H1 (cell line): ENCODE measurements at regions not wholly inside any gene's neighbourhood (a gene's known extent, or its start where the extent isn't known, plus 50 kb on each side); places are given as distances from the start of the nearest gene placed in this dataset.

ENCODE experiments used
- CTCF ChIA-PET: fragments of 300-600 bp; sonication (Branson Sonifier 250); formaldehyde crosslinking; loops from one replicate; lab custom pipeline; 2021; ENCODE audit not compliant: partially characterized antibody; lab: Charles Lee
- POLR2A ChIA-PET: fragments of 300-600 bp; sonication (Branson Sonifier 250); formaldehyde crosslinking; loops from one replicate; lab custom pipeline; 2021; ENCODE audit warnings: inconsistent platforms; ENCODE audit not compliant: partially characterized antibody; lab: Charles Lee
- DNase-seq, 2 experiments: peaks; one replicate each; pipeline versions ENCODE4 v3.0.0 to v3.0.0-alpha.2; 2010 to 2022; ENCODE audit warnings: low spot score in 2 of 2, low read depth in 1 of 2, mixed read lengths in 1 of 2
- FAIRE-seq: peaks from 2 replicates; lab custom pipeline; 2011; peaks lifted over from hg19 to GRCh38; lab: Jason Lieb, UNC
- H2AFZ ChIP-seq: 2 replicates; pipeline ENCODE4 v1.8.1; 2012; ENCODE audit warnings: low read length, inconsistent platforms
- H2AK5ac ChIP-seq: 2 replicates; pipeline ENCODE4 v1.6.1; 2013; ENCODE audit warnings: low read depth, low read length
- H2BK120ac ChIP-seq: replicated peaks from 2 replicates; pipeline ENCODE3; 2013; ENCODE audit warnings: low read depth, low read length, inconsistent platforms
- H2BK12ac ChIP-seq: 2 replicates; pipeline ENCODE4 v1.6.1; 2013; ENCODE audit warnings: low read depth, low read length
- H2BK15ac ChIP-seq: 2 replicates; pipeline ENCODE4 v1.6.1; 2013; ENCODE audit warnings: low read length
- H2BK20ac ChIP-seq: 2 replicates; pipeline ENCODE4 v1.6.1; 2013; ENCODE audit warnings: low read length
- H2BK5ac ChIP-seq: 2 replicates; pipeline ENCODE4 v1.6.1; 2013; ENCODE audit warnings: low read depth, low read length
- H3K14ac ChIP-seq: 2 replicates; pipeline ENCODE4 v1.6.1; 2013; ENCODE audit warnings: inconsistent platforms; ENCODE audit not compliant: insufficient read length
- H3K18ac ChIP-seq: 2 replicates; pipeline ENCODE4 v1.6.1; 2013; ENCODE audit warnings: low read length; ENCODE audit errors: extremely low read depth
- H3K23ac ChIP-seq: 2 replicates; pipeline ENCODE4 v1.6.1; 2013; ENCODE audit warnings: inconsistent platforms; ENCODE audit not compliant: insufficient read length
- H3K23me2 ChIP-seq: 2 replicates; pipeline ENCODE4 v1.6.1; 2013; ENCODE audit warnings: low read depth, low read length
- H3K27ac ChIP-seq: 2 replicates; pipeline ENCODE4 v1.6.1; 2011; ENCODE audit warnings: low read depth, low read length, inconsistent platforms
- H3K27me3 ChIP-seq, 4 experiments: replicated peaks in 1 of 4; 1 replicate in 1 of 4; 2 replicates in 3 of 4; pipeline versions ENCODE4 v1.6.1 to v1.8.1; 2011 to 2013; ENCODE audit warnings: low read length in 3 of 4, mild to moderate bottlenecking in 3 of 4, inconsistent platforms in 2 of 4, mixed read lengths in 2 of 4, moderate library complexity in 1 of 4; ENCODE audit not compliant: control insufficient read depth in 3 of 4, insufficient read depth in 3 of 4; ENCODE audit errors: extremely low read depth in 1 of 4
- H3K36me3 ChIP-seq, 4 experiments: 2 replicates each; pipeline versions ENCODE4 v1.6.1 to v1.8.1; 2011 to 2013; ENCODE audit warnings: mild to moderate bottlenecking in 4 of 4, low read length in 3 of 4, moderate library complexity in 2 of 4, control low read depth in 1 of 4, inconsistent platforms in 1 of 4; ENCODE audit not compliant: insufficient read depth in 4 of 4, control insufficient read depth in 2 of 4
- H3K4ac ChIP-seq: replicated peaks from 2 replicates; pipeline ENCODE3; 2013; ENCODE audit warnings: low read length, low read depth, mixed read lengths, inconsistent platforms; ENCODE audit not compliant: insufficient read length
- H3K4me1 ChIP-seq, 4 experiments: replicated peaks in 1 of 4; 1 replicate in 1 of 4; 2 replicates in 3 of 4; pipeline versions ENCODE4 v1.6.1 to v1.8.1; 2011 to 2013; ENCODE audit warnings: low read length in 3 of 4, inconsistent platforms in 2 of 4, mixed read lengths in 1 of 4; ENCODE audit not compliant: insufficient read depth in 4 of 4, control insufficient read depth in 3 of 4
- H3K4me2 ChIP-seq, 2 experiments: 2 replicates each; pipeline versions ENCODE4 v1.6.1 to v1.8.1; 2011 to 2013; ENCODE audit warnings: low read depth in 2 of 2, low read length in 2 of 2, control low read depth in 1 of 2, inconsistent platforms in 1 of 2, mild to moderate bottlenecking in 1 of 2; ENCODE audit not compliant: insufficient read depth in 1 of 2
- H3K4me3 ChIP-seq, 4 experiments: fragments of 200-600, 300-600 bp in 1 of 4; sonication (generic), shearing (Covaris generic), sonication (Bioruptor Twin) in 1 of 4; 2 replicates each; pipeline versions ENCODE4 v1.5.1 to v1.8.1; 2011 to 2016; ENCODE audit warnings: low read length in 4 of 4, low read depth in 3 of 4, control low read depth in 2 of 4, inconsistent platforms in 2 of 4, mild to moderate bottlenecking in 2 of 4, mixed read lengths in 1 of 4, moderate library complexity in 1 of 4; ENCODE audit not compliant: insufficient read depth in 2 of 4; ENCODE audit errors: extremely low read depth in 1 of 4
- H3K56ac ChIP-seq: replicated peaks from 2 replicates; pipeline ENCODE3; 2013; ENCODE audit warnings: low read depth, mild to moderate bottlenecking, mixed read lengths, low read length, inconsistent platforms; ENCODE audit not compliant: insufficient read length
- H3K79me1 ChIP-seq: 2 replicates; pipeline ENCODE4 v1.6.1; 2013; ENCODE audit warnings: low read depth, low read length, control low read depth
- H3K79me2 ChIP-seq, 2 experiments: 2 replicates each; pipeline versions ENCODE4 v1.6.1 to v1.8.1; 2012 to 2013; ENCODE audit warnings: low read length in 2 of 2, mild to moderate bottlenecking in 2 of 2, inconsistent platforms in 1 of 2; ENCODE audit not compliant: insufficient read depth in 2 of 2, control insufficient read depth in 1 of 2
- H3K9ac ChIP-seq, 4 experiments: replicated peaks in 1 of 4; 1 replicate in 1 of 4; 2 replicates in 3 of 4; pipeline versions ENCODE4 v1.6.1 to v1.8.1; 2011 to 2013; ENCODE audit warnings: low read depth in 3 of 4, low read length in 3 of 4, control low read depth in 2 of 4, mild to moderate bottlenecking in 2 of 4, moderate library complexity in 2 of 4, inconsistent platforms in 1 of 4; ENCODE audit errors: extremely low read depth in 1 of 4
- H3K9me3 ChIP-seq, 2 experiments: 2 replicates each; pipeline versions ENCODE4 v1.6.1 to v1.8.1; 2012 to 2013; ENCODE audit warnings: mild to moderate bottlenecking in 2 of 2, moderate library complexity in 2 of 2, control low read depth in 1 of 2, inconsistent platforms in 1 of 2, low read depth in 1 of 2, low read length in 1 of 2, mixed read lengths in 1 of 2; ENCODE audit not compliant: insufficient read depth in 2 of 2
- H4K20me1 ChIP-seq, 2 experiments: replicated peaks in 1 of 2; 2 replicates each; pipeline versions ENCODE3 to v1.8.1; 2011 to 2013; ENCODE audit warnings: inconsistent platforms in 2 of 2, low read length in 2 of 2, mild to moderate bottlenecking in 1 of 2; ENCODE audit not compliant: insufficient read depth in 2 of 2, control insufficient read depth in 1 of 2
- H4K5ac ChIP-seq: 2 replicates; pipeline ENCODE4 v1.6.1; 2013; ENCODE audit warnings: low read length, low read depth, mixed read lengths, inconsistent platforms; ENCODE audit not compliant: insufficient read length
- H4K8ac ChIP-seq: 2 replicates; pipeline ENCODE4 v1.8.0; 2013; ENCODE audit warnings: mild to moderate bottlenecking, moderate library complexity, low read length, inconsistent platforms; ENCODE audit not compliant: insufficient read depth; ENCODE audit errors: extremely low read depth
- H4K91ac ChIP-seq: replicated peaks from 2 replicates; pipeline ENCODE3; 2013; ENCODE audit warnings: low read length, mixed read lengths, inconsistent platforms; ENCODE audit not compliant: insufficient read length
- ATF3 ChIP-seq: IDR thresholded peaks from 2 replicates; pipeline ENCODE4 v1.6.1; 2011; ENCODE audit warnings: low read depth, mild to moderate bottlenecking, low read length; ENCODE audit not compliant: insufficient read depth
- CHD1 ChIP-seq: IDR thresholded peaks from 2 replicates; pipeline ENCODE4 v1.6.1; 2012; ENCODE audit warnings: low read depth, low read length, improper control_type of control experiment
- EGR1 ChIP-seq: IDR thresholded peaks from 2 replicates; pipeline ENCODE4 v1.6.1; 2011; ENCODE audit warnings: low read depth, low read length, borderline replicate concordance
- EZH2 ChIP-seq: fragments of 200-600 bp; sonication (generic); IDR thresholded peaks from 2 replicates; pipeline ENCODE4 v1.7.1; 2012; ENCODE audit warnings: low read depth, mild to moderate bottlenecking, moderate library complexity, low read length, inconsistent platforms; ENCODE audit not compliant: severe bottlenecking
- FOSL1 ChIP-seq: IDR thresholded peaks from 2 replicates; pipeline ENCODE4 v1.6.1; 2011; ENCODE audit warnings: mild to moderate bottlenecking, low read depth, low read length, moderate library complexity; ENCODE audit not compliant: insufficient read depth
- MAFK ChIP-seq: IDR thresholded peaks from 2 replicates; pipeline ENCODE4 v1.6.1; 2012; ENCODE audit warnings: low read depth, mild to moderate bottlenecking, improper control_type of control experiment, low read length
- NRF1 ChIP-seq: IDR thresholded peaks from 2 replicates; pipeline ENCODE4 v1.6.1; 2011; ENCODE audit warnings: mild to moderate bottlenecking, low read depth, low read length, improper control_type of control experiment
- POLR2AphosphoS5 ChIP-seq: IDR thresholded peaks from 2 replicates; pipeline ENCODE4 v1.6.1; 2011; ENCODE audit warnings: low read depth, low read length
- RFX5 ChIP-seq: IDR thresholded peaks from 2 replicates; pipeline ENCODE4 v1.6.1; 2011; ENCODE audit warnings: low read depth, low read length, improper control_type of control experiment, borderline replicate concordance
- SIX5 ChIP-seq: IDR thresholded peaks from 2 replicates; pipeline ENCODE4 v1.6.1; 2011; ENCODE audit warnings: mild to moderate bottlenecking, low read depth, low read length

- H2AK5ac ChIP-seq: no peak overlapping the region
- no peak overlapping the region for H2BK120ac ChIP-seq
- POLR2A ChIA-PET: no interaction called here
- H3K79me1 ChIP-seq: no peaks in the 10 kb centered on the region
- no peaks in the 10 kb centered on the region; the same call in 1 of the 2 replicates for H3K23me2 ChIP-seq
- CTCF ChIA-PET: interaction anchor here (0.5 kb wide), 1 partner anchor 228 kb away, joined by 3 read pairs; no protein-coding TSS in a partner anchor
- H3K4me2 ChIP-seq: no peak overlapping the region
- no peak overlapping the region for H2BK20ac ChIP-seq
- no peaks in the 10 kb centered on the region for H4K20me1 ChIP-seq
- H4K5ac ChIP-seq: no peak overlapping the region
- no peaks in the 10 kb centered on the region; a peak in 1 of 4 replicates for H3K9me3 ChIP-seq
- H3K4me1 ChIP-seq: peaks cover 0 to 16% (median 3%) of the 10 kb centered on the region in 4 experiments; a peak in 3 of 7 replicates
- no peaks in the 10 kb centered on the region; a peak in 1 of 7 replicates for H3K27me3 ChIP-seq
- no peak overlapping the region for H2BK15ac ChIP-seq
- H3K56ac ChIP-seq: no peak overlapping the region
- DNase-seq (no peak), FAIRE-seq (no peak)
- H3K4me3 ChIP-seq: no peak overlapping the region
- no peak overlapping the region for H2AFZ ChIP-seq
- no peak overlapping the region for H3K9ac ChIP-seq
- no peak overlapping the region for H2BK12ac ChIP-seq
- no peaks in the 10 kb centered on the region for H3K36me3 ChIP-seq
- H2BK5ac ChIP-seq: no peak overlapping the region
- no peaks in the 10 kb centered on the region for H3K79me2 ChIP-seq
- no peak overlapping the region for H3K4ac ChIP-seq
- no peak overlapping the region for H3K27ac ChIP-seq
- no peak overlapping the region for H3K18ac ChIP-seq
- no peak overlapping the region for H3K14ac ChIP-seq
- H4K8ac ChIP-seq: no peak overlapping the region
- no peak overlapping the region for H4K91ac ChIP-seq
- no peak overlapping the region for H3K23ac ChIP-seq
- TF ChIP-seq EGR1 (no peak), NRF1 (no peak), CHD1 (no peak), RFX5 (no peak), ATF3 (no peak), SIX5 (no peak), FOSL1 (no peak), MAFK (no peak), POLR2AphosphoS5 (no peak), EZH2 (no peak)
Measured at GRCh38 chr4:23425570-23425969, 464.3 kb downstream of the PPARGC1A start.
